Stimulated activated CD4-positive, alpha-beta T cell treated with anti-CD3 and anti-CD28 coated beads, Interleukin-4, amount 100 ng/mL, for 4 hours (primary cell): ENCODE measurements at regions not wholly inside any gene's neighbourhood (a gene's known extent, or its start where the extent isn't known, plus 50 kb on each side); places are given as distances from the start of the nearest gene placed in this dataset.
A peak's percentile ranks its signal among the peaks of the same experiment; 100 is the strongest.
"Not testable (repeated sequence)": the region's sequence is repeated elsewhere in the genome, so short reads cannot be mapped to it uniquely, and the experiment has no call there.

Experiments used
- DNase-seq, 2 experiments: peaks; one replicate each; pipeline ENCODE4 v3.0.0-alpha.2; 2020

GRCh38 chr16:29087673-29088072 lies 102.8 kb downstream of the LAT start:
- DNase-seq, result not testable (repeated sequence)

GRCh38 chr16:29081829-29082639 lies 97.2 kb downstream of the LAT start:
- peak; percentile 28 to 38 for DNase-seq

- DNase-seq, result peak; percentile 13 to 24
Measured at GRCh38 chr16:29074554-29075402, 89.9 kb downstream of the LAT start.

- DNase-seq, result not testable (repeated sequence)
Measured at GRCh38 chr16:29062235-29062634, 77.4 kb downstream of the LAT start.

- not testable (repeated sequence) for DNase-seq
Measured at GRCh38 chr16:29061467-29061921, 76.6 kb downstream of the LAT start.

- DNase-seq, result not testable (repeated sequence)
Measured at GRCh38 chr16:29060022-29060810, 75.4 kb downstream of the LAT start.

- DNase-seq, result not testable (repeated sequence)
Measured at GRCh38 chr16:29059575-29059974, 74.7 kb downstream of the LAT start.
